Left ventricle myocardium inferior (tissue), 1 donor: ENCODE measurements at regions not wholly inside any gene's neighbourhood (a gene's known extent, or its start where the extent isn't known, plus 50 kb on each side); places are given as distances from the start of the nearest gene placed in this dataset.

ENCODE experiments used
- DNase-seq: peaks from one replicate; pipeline ENCODE4 v3.0.0-alpha.2; 2020
- H3K27ac ChIP-seq: fragments of 200-600 bp; replicated peaks from 2 replicates; pipeline ENCODE4 v1.8.0; 2021
- H3K27me3 ChIP-seq: fragments of 200-600 bp; 2 replicates; pipeline ENCODE4 v1.8.0; 2021; ENCODE audit warnings: low read depth
- H3K36me3 ChIP-seq: fragments of 200-600 bp; 2 replicates; pipeline ENCODE4 v1.8.0; 2021
- H3K4me1 ChIP-seq: fragments of 200-600 bp; 2 replicates; pipeline ENCODE4 v1.8.0; 2021
- H3K4me3 ChIP-seq: fragments of 200-600 bp; 2 replicates; pipeline ENCODE4 v1.8.0; 2021; ENCODE audit warnings: mild to moderate bottlenecking, moderate library complexity
- H3K9me3 ChIP-seq: fragments of 200-600 bp; replicated peaks from 2 replicates; pipeline ENCODE4 v1.8.0; 2021
- intact Hi-C: fragments of 100-400 bp; cut with micrococcal nuclease; formaldehyde crosslinking; loops from one replicate; pipeline ENCODE4 v1.11.0; 2022
- TF ChIP-seq, protein P1 (sequence below): fragments of 200-600 bp; IDR thresholded peaks from 2 replicates; pipeline ENCODE4 v1.8.0; 2021; ENCODE audit warnings: antibody characterized with exemption, mild to moderate bottlenecking, borderline replicate concordance
- donor health status: DM: no; HTN: yes; CAD: no; lungs with severe emphysema.

DNA sequence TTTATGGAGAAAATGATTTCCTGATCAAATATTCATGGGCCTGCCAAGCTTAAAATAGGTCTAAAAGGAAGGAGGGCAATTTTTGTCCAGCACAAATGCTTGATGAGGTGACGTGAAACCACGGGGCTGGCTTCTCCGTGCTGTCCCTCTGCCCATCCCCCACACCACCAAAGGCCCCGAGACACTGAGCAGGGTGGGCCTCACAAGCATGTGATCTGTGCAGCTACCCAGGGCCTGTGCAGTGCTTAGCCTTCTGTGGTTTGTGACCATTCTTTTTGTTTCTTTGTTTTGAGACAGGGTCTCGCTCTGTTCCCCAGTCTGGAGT is 94.8 kb upstream of the RTL6 start:
- H3K27me3 ChIP-seq, result peaks cover 37% of the 10 kb centered on the region

DNA sequence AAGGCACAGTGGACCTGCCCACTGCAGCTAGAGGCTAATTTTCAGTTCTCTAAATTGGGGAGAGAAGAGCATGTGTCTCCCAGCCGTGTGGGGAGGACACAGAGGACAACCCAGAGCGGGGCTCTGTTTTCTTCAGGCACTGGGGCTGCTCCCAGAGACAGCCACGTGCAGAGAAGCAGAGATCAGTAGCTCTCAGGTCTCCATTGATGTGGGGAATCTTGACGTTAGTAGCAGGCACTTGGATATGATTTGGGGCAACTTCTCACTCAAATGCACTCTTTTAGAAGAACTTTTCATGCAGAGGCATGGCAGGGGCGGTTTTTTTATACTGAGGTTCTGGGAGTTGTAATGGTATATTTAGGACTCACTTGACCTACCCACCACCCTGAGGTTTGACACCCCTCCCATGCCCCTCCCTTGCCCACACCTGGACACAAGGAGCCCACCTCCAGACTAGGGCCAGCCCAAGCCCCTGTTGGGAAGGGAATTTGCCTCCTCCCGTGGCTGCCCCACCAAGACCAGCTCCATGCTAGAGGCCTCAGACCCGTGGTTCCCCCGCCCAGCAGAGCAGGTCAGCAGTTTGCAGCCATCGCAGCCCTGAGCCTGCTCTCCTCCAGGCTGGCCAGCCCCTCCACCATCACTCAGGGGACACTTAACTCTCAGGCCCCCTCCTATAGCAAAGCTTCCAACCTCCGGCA is 94.2 kb upstream of the RTL6 start:
- no peaks in the 10 kb centered on the region for H3K36me3 ChIP-seq

More for the DNA sequence above, 94.8 kb upstream of the RTL6 start:
- H3K4me3 ChIP-seq, result no peak overlapping the region
- no peaks in the 10 kb centered on the region for H3K36me3 ChIP-seq
- intact Hi-C loops, result no loop called here
- H3K9me3 ChIP-seq, result peaks cover 8% of the 10 kb centered on the region
- TF ChIP-seq, protein P1, sequence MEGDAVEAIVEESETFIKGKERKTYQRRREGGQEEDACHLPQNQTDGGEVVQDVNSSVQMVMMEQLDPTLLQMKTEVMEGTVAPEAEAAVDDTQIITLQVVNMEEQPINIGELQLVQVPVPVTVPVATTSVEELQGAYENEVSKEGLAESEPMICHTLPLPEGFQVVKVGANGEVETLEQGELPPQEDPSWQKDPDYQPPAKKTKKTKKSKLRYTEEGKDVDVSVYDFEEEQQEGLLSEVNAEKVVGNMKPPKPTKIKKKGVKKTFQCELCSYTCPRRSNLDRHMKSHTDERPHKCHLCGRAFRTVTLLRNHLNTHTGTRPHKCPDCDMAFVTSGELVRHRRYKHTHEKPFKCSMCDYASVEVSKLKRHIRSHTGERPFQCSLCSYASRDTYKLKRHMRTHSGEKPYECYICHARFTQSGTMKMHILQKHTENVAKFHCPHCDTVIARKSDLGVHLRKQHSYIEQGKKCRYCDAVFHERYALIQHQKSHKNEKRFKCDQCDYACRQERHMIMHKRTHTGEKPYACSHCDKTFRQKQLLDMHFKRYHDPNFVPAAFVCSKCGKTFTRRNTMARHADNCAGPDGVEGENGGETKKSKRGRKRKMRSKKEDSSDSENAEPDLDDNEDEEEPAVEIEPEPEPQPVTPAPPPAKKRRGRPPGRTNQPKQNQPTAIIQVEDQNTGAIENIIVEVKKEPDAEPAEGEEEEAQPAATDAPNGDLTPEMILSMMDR, result no peak
- H3K27ac ChIP-seq, result no peak overlapping the region
- no peak for DNase-seq
- H3K4me1 ChIP-seq, result peaks cover 4% of the 10 kb centered on the region

DNA sequence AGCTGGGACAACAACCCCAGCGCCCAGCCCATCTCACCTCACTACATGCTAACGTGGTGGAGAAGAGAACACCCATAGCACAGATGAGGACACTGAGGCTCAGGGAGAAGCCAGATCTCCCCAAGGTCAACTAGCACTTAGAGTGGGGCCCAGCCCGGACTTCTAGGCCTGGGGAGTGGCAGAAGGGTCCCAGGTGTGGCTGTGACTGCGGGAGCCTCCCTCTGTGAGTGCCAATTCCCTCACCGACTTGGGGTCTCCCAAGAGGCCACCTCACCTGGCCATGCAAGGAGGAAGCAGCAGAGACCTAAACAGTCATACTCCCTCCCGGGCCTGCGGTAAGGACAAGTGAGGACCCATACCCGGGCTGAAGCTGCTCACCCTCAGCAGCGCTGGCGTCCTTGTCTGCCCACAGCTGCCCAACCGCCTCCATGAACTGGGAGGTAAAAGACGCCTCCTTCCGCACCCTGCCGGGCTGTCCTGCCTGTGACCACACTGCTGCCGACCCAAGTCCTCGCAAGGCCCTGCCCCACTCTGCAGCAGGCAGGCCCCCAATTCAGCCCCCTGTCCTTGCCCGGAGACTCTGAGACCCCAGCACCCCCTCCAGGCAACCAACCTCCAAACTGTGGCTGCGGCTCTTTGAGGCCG is 93.2 kb upstream of the RTL6 start:
- Histone ChIP-seq H3K27me3 (peaks cover 48% of the 10 kb centered on the region), H3K4me3 (no peak overlapping the region), H3K9me3 (peaks cover 8% of the 10 kb centered on the region), H3K27ac (no peak overlapping the region), H3K4me1 (peaks cover 4% of the 10 kb centered on the region), H3K36me3 (no peaks in the 10 kb centered on the region)
- intact Hi-C loops, result no loop called here
- TF ChIP-seq, protein P1, result no peak
- no peak for DNase-seq

More for the DNA sequence above, 94.2 kb upstream of the RTL6 start:
- TF ChIP-seq, protein P1, result no peak
- peaks cover 4% of the 10 kb centered on the region for H3K4me1 ChIP-seq
- H3K9me3 ChIP-seq, result peaks cover 8% of the 10 kb centered on the region
- intact Hi-C loops, result no loop called here
- H3K27ac ChIP-seq, result no peak overlapping the region
- no peak for DNase-seq
- H3K4me3 ChIP-seq, result no peak overlapping the region
- peaks cover 39% of the 10 kb centered on the region for H3K27me3 ChIP-seq

DNA sequence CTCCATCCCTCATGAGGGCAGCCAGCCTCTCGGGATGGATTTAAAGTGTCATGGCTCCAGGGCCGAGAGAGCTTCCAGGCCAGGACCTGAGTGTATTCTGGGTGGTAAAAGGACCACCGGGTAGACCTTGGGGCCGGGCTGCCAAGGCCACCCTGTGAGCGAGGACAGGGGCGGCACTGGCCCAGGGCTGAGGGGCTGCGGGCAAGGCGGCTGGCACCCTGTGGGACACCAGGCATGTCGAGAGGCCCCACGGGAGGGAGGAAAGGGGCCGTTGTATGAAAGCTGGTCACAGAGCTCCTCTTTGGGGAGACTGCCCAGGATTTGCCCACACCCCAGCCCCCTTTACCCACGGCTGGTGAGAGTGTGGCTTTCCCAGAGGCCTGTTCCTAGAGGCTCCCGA is 92.3 kb upstream of the RTL6 start:
- H3K9me3 ChIP-seq, result peaks cover 8% of the 10 kb centered on the region
- H3K36me3 ChIP-seq, result no peaks in the 10 kb centered on the region
- TF ChIP-seq, protein P1, result no peak
- H3K4me1 ChIP-seq, result no peaks in the 10 kb centered on the region
- peaks cover 48% of the 10 kb centered on the region for H3K27me3 ChIP-seq
- intact Hi-C loops, result no loop called here
- no peak for DNase-seq
- no peak overlapping the region for H3K4me3 ChIP-seq
- no peak overlapping the region for H3K27ac ChIP-seq

DNA sequence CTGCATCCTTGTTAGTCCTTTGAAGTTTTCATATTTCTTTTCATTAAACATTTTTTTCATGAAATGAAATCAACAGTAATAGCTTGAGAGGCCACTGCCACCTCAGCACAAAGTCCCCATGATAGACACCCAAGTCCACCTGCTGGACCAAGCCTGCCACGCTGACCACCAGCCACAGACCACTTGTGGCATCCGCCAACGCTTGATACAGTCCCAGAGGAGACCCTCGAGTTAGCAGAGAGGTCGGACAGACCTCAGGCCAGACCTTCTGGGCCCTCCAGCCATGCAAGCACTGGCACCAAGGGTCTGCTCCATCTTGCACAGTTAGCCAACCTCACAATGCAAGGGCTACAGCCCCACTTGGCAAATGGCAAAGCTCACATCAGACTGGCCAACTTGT is 91.8 kb upstream of the RTL6 start:
- intact Hi-C loops, result no loop called here
- Histone ChIP-seq H3K9me3 (peaks cover 8% of the 10 kb centered on the region), H3K36me3 (no peaks in the 10 kb centered on the region), H3K4me1 (no peaks in the 10 kb centered on the region), H3K4me3 (no peak overlapping the region), H3K27ac (no peak overlapping the region), H3K27me3 (peaks cover 48% of the 10 kb centered on the region)
- no peak for DNase-seq
- TF ChIP-seq, protein P1, result no peak
